ENCODE measurements at regions not wholly inside any gene's neighbourhood (a gene's known extent, or its start where the extent isn't known, plus 50 kb on each side); places are given as distances from the start of the nearest gene placed in this dataset.
"Not testable (repeated sequence)": the region's sequence is repeated elsewhere in the genome, so short reads cannot be mapped to it uniquely, and the experiment has no call there.

DNA sequence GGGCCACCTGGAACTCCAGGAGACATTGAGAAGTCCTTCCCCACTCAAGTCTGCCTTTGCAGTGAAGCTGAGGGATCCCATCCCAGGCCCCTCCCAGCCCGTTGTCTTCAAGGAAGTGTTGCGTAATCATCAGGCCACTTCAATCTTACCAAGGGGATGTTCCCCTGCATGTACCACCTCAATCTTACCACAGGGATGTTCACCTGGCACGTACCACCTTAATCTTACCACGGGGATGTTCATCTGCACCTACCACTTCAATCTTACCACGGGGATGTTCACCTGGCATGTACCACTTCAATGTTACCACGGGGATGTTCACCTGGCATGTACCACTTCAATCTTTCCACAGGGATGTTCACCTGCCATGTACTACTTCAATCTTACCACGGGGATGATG is 108.0 kb upstream of the SYN3 start:
- no peak for DNase-seq (ENCODE audit: low read depth)
- H3K4me3 ChIP-seq (ENCODE audit: low read depth, low read length): no peak overlapping the region
- TF ChIP-seq, protein P1, sequence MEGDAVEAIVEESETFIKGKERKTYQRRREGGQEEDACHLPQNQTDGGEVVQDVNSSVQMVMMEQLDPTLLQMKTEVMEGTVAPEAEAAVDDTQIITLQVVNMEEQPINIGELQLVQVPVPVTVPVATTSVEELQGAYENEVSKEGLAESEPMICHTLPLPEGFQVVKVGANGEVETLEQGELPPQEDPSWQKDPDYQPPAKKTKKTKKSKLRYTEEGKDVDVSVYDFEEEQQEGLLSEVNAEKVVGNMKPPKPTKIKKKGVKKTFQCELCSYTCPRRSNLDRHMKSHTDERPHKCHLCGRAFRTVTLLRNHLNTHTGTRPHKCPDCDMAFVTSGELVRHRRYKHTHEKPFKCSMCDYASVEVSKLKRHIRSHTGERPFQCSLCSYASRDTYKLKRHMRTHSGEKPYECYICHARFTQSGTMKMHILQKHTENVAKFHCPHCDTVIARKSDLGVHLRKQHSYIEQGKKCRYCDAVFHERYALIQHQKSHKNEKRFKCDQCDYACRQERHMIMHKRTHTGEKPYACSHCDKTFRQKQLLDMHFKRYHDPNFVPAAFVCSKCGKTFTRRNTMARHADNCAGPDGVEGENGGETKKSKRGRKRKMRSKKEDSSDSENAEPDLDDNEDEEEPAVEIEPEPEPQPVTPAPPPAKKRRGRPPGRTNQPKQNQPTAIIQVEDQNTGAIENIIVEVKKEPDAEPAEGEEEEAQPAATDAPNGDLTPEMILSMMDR (IDR thresholded peaks at IDR 0.05; ENCODE audit: low read depth, low read length, missing control alignments): no peak

DNA sequence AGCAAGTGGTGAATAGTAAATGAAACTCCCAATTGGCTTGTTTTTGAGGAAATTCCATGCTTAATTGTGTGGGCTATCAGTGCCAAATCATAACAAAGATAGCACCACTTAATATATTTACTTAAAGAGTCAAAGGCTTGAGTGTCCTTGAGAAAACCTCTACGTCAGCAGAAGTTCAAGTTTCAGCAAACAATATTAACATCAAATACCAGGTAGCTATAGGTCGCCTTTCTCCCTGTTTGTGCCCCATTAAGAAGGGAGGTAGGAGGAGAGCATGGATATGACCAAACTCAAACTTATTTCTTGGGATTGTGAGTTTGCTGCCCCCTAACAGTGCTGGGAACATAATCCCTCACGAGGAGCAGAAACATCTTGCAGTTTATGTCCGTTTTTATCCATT is 105.6 kb upstream of the SYN3 start:
- TF ChIP-seq, protein P1 (IDR thresholded peaks at IDR 0.05; ENCODE audit: low read depth, low read length, missing control alignments): no peak
- no peak overlapping the region for H3K4me3 ChIP-seq (ENCODE audit: low read depth, low read length)
- DNase-seq (ENCODE audit: low read depth): no peak

GRCh38 chr22:33162196-33162595 is 104.0 kb upstream of the SYN3 start:
- no peak for DNase-seq (ENCODE audit: low read depth)
- TF ChIP-seq, protein P1 (IDR thresholded peaks at IDR 0.05; ENCODE audit: low read depth, low read length, missing control alignments): no peak
- no peak overlapping the region for H3K4me3 ChIP-seq (ENCODE audit: low read depth, low read length)

DNA sequence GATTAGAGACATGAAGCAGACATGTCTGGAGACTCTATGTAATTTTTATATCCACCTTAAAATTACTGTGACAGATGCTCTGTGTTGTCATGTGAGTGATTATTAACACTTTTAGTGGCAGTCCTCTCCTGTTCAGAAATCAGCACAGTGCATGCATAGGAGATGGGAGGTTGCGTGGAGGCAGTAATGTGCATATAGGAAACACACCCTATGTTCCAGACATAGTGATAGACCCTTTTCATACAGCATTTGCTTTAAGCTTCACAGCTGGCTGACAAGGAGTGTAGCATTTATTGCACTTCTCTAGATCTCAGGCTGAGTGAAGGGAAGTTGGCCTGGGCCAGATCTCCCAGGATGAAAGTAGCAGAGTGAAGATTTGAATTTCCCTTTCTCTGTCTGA is 102.3 kb upstream of the SYN3 start:
- no peak overlapping the region for H3K4me3 ChIP-seq (ENCODE audit: low read depth, low read length)
- no peak for DNase-seq (ENCODE audit: low read depth)
- TF ChIP-seq, protein P1 (IDR thresholded peaks at IDR 0.05; ENCODE audit: low read depth, low read length, missing control alignments): no peak

DNA sequence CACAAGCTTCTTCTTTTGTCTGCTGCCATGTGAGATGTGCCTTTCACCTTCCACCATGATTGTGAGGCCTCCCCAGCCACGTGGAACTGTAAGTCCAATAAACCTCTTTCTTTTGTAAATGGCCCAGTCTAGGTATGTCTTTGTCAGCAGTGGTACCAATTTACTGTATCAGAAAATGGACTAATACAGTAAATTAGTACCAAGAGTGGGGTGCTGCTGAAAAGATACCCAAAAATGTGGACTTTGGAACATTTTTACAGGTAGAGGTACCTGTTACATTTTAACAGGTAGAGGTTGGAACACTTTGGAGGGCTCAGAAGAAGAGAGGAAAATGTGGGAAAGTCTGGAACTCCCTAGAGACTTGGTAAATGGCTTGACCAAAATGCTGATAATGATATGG is 96.8 kb upstream of the SYN3 start:
- H3K4me3 ChIP-seq (ENCODE audit: low read depth, low read length); DNase-seq (ENCODE audit: low read depth): not testable (repeated sequence)

- no peak overlapping the region for H3K4me3 ChIP-seq (ENCODE audit: low read depth, low read length)
- TF ChIP-seq, protein P1 (IDR thresholded peaks at IDR 0.05; ENCODE audit: low read depth, low read length, missing control alignments): no peak
- no peak for DNase-seq (ENCODE audit: low read depth)
These were observed 91.4 kb upstream of the SYN3 start for GRCh38 chr22:33149611-33150010.

GRCh38 chr22:33144721-33145120 is 86.5 kb upstream of the SYN3 start:
- no peak for DNase-seq (ENCODE audit: low read depth)
- H3K4me3 ChIP-seq (ENCODE audit: low read depth, low read length): no peak overlapping the region
- TF ChIP-seq, protein P1 (IDR thresholded peaks at IDR 0.05; ENCODE audit: low read depth, low read length, missing control alignments): no peak

All from GM12864 (cell line).